ENCODE measurements at regions not wholly inside any gene's neighbourhood (a gene's known extent, or its start where the extent isn't known, plus 50 kb on each side); places are given as distances from the start of the nearest gene placed in this dataset.

- TF ChIP-seq CTCF (conservative IDR thresholded peaks at IDR 0.05; ENCODE audit: low read length) (no peak), EZH2phosphoT487 (IDR thresholded peaks at IDR 0.05; ENCODE audit: borderline replicate concordance) (no peak)
Observed at GRCh38 chr2:84292545-84292944, 166.5 kb downstream of the SUCLG1 start.

Measured in Loucy (cell line).